ENCODE measurements at regions not wholly inside any gene's neighbourhood (a gene's known extent, or its start where the extent isn't known, plus 50 kb on each side); places are given as distances from the start of the nearest gene placed in this dataset.

GRCh38 chr14:49497267-49497666 lies 88.9 kb downstream of the RPS29 start:
- TF ChIP-seq CTCF (IDR thresholded peaks at IDR 0.05) (no peak), JUND (IDR thresholded peaks at IDR 0.05) (no peak)

Measured in SK-N-SH (cell line).